Skeletal muscle tissue (tissue), 3 donors: ENCODE measurements at regions not wholly inside any gene's neighbourhood (a gene's known extent, or its start where the extent isn't known, plus 50 kb on each side); places are given as distances from the start of the nearest gene placed in this dataset.

Experiments used
- H3K27ac ChIP-seq: one replicate; pipeline ENCODE4 v1.7.0; 2013; ENCODE audit warnings: mild to moderate bottlenecking, low read depth, low read length, inconsistent platforms
- H3K27me3 ChIP-seq, 3 donors: one replicate each; pipeline ENCODE4 v1.7.0; 2013; ENCODE audit warnings: low read length in 3 of 3; ENCODE audit not compliant: control insufficient read depth in 3 of 3, insufficient read depth in 3 of 3
- H3K36me3 ChIP-seq, 3 donors: one replicate each; pipeline ENCODE4 v1.7.0; 2013; ENCODE audit warnings: low read length in 3 of 3; ENCODE audit not compliant: control insufficient read depth in 3 of 3, insufficient read depth in 3 of 3
- H3K4me1 ChIP-seq, 3 donors: one replicate each; pipeline ENCODE4 v1.7.0; 2013; ENCODE audit warnings: low read length in 3 of 3, mild to moderate bottlenecking in 3 of 3; ENCODE audit not compliant: control insufficient read depth in 3 of 3, insufficient read depth in 3 of 3
- H3K4me3 ChIP-seq, 3 donors: one replicate each; pipeline ENCODE4 v1.7.0; 2013; ENCODE audit warnings: low read length in 3 of 3
- H3K9ac ChIP-seq, 3 donors: one replicate each; pipeline ENCODE4 v1.7.0; 2013; ENCODE audit warnings: low read length in 3 of 3, mild to moderate bottlenecking in 3 of 3, moderate library complexity in 2 of 3, low read depth in 1 of 3
- H3K9me3 ChIP-seq, 3 donors: one replicate each; pipeline ENCODE4 v1.7.0; 2013; ENCODE audit warnings: low read length in 3 of 3; ENCODE audit not compliant: control insufficient read depth in 3 of 3
- donor health status: Osteomylitis.

GRCh38 chr3:117170094-117170493 is 460.5 kb downstream of the TUSC7 start:
- no peak overlapping the region for H3K27ac ChIP-seq
- H3K9me3 ChIP-seq: no peaks in the 10 kb centered on the region
- no peaks in the 10 kb centered on the region for H3K36me3 ChIP-seq
- H3K4me3 ChIP-seq: no peak overlapping the region
- no peaks in the 10 kb centered on the region for H3K27me3 ChIP-seq
- H3K4me1 ChIP-seq: no peaks in the 10 kb centered on the region
- no peak overlapping the region for H3K9ac ChIP-seq

- Histone ChIP-seq H3K9ac (no peak overlapping the region), H3K36me3 (no peaks in the 10 kb centered on the region), H3K4me1 (no peaks in the 10 kb centered on the region), H3K9me3 (no peaks in the 10 kb centered on the region), H3K27ac (no peak overlapping the region), H3K4me3 (no peak overlapping the region), H3K27me3 (no peaks in the 10 kb centered on the region)
These were observed 461.5 kb downstream of the TUSC7 start for GRCh38 chr3:117171124-117171523.

- Histone ChIP-seq H3K36me3 (no peaks in the 10 kb centered on the region), H3K4me1 (no peaks in the 10 kb centered on the region), H3K9me3 (no peaks in the 10 kb centered on the region), H3K27me3 (no peaks in the 10 kb centered on the region), H3K27ac (no peak overlapping the region), H3K9ac (no peak overlapping the region), H3K4me3 (no peak overlapping the region)
These were observed 462.8 kb downstream of the TUSC7 start for GRCh38 chr3:117172426-117172825.

GRCh38 chr3:117181222-117181621 is 471.6 kb downstream of the TUSC7 start:
- Histone ChIP-seq H3K27me3 (no peaks in the 10 kb centered on the region), H3K27ac (no peak overlapping the region), H3K9ac (no peak overlapping the region), H3K4me1 (no peaks in the 10 kb centered on the region), H3K9me3 (no peaks in the 10 kb centered on the region), H3K4me3 (no peak overlapping the region), H3K36me3 (no peaks in the 10 kb centered on the region)

GRCh38 chr3:117184574-117184973 is 475.0 kb downstream of the TUSC7 start:
- H3K27ac ChIP-seq: no peak overlapping the region
- H3K9me3 ChIP-seq: no peaks in the 10 kb centered on the region
- no peaks in the 10 kb centered on the region for H3K27me3 ChIP-seq
- no peak overlapping the region for H3K9ac ChIP-seq
- no peak overlapping the region for H3K4me3 ChIP-seq
- no peaks in the 10 kb centered on the region for H3K36me3 ChIP-seq
- H3K4me1 ChIP-seq: no peaks in the 10 kb centered on the region

- no peaks in the 10 kb centered on the region for H3K9me3 ChIP-seq
- H3K9ac ChIP-seq: no peak overlapping the region
- H3K36me3 ChIP-seq: no peaks in the 10 kb centered on the region
- H3K4me1 ChIP-seq: no peaks in the 10 kb centered on the region
- no peaks in the 10 kb centered on the region for H3K27me3 ChIP-seq
- H3K4me3 ChIP-seq: no peak overlapping the region
- H3K27ac ChIP-seq: no peak overlapping the region
These were observed 481.7 kb downstream of the TUSC7 start for GRCh38 chr3:117191245-117191644.

GRCh38 chr3:117192888-117193287 is 483.3 kb downstream of the TUSC7 start:
- Histone ChIP-seq H3K9ac (no peak overlapping the region), H3K27ac (no peak overlapping the region), H3K4me1 (no peaks in the 10 kb centered on the region), H3K27me3 (no peaks in the 10 kb centered on the region), H3K36me3 (no peaks in the 10 kb centered on the region), H3K9me3 (no peaks in the 10 kb centered on the region), H3K4me3 (no peak overlapping the region)

GRCh38 chr3:117193390-117193789 is 483.8 kb downstream of the TUSC7 start:
- Histone ChIP-seq H3K27ac (no peak overlapping the region), H3K9me3 (no peaks in the 10 kb centered on the region), H3K4me3 (no peak overlapping the region), H3K27me3 (no peaks in the 10 kb centered on the region), H3K9ac (no peak overlapping the region), H3K4me1 (no peaks in the 10 kb centered on the region), H3K36me3 (no peaks in the 10 kb centered on the region)

- Histone ChIP-seq H3K36me3 (no peaks in the 10 kb centered on the region), H3K9me3 (no peaks in the 10 kb centered on the region), H3K9ac (no peak overlapping the region), H3K4me3 (no peak overlapping the region), H3K27me3 (no peaks in the 10 kb centered on the region), H3K4me1 (no peaks in the 10 kb centered on the region), H3K27ac (no peak overlapping the region)
These were observed 485.5 kb downstream of the TUSC7 start for GRCh38 chr3:117195034-117195433.

- H3K4me1 ChIP-seq: no peaks in the 10 kb centered on the region
- H3K4me3 ChIP-seq: no peak overlapping the region
- H3K9me3 ChIP-seq: no peaks in the 10 kb centered on the region
- H3K9ac ChIP-seq: no peak overlapping the region
- no peak overlapping the region for H3K27ac ChIP-seq
- no peaks in the 10 kb centered on the region for H3K27me3 ChIP-seq
- H3K36me3 ChIP-seq: no peaks in the 10 kb centered on the region
These were observed 491.4 kb downstream of the TUSC7 start for GRCh38 chr3:117200962-117201361.
